Lung (tissue), 11 donors: ENCODE measurements at regions not wholly inside any gene's neighbourhood (a gene's known extent, or its start where the extent isn't known, plus 50 kb on each side); places are given as distances from the start of the nearest gene placed in this dataset.

Source experiments
- ATAC-seq: fragments of 200-7000 bp; cut with Tn5 transposase; one replicate; pipeline ENCODE4 v1.9.1; 2020; ENCODE audit warnings: moderate number of reproducible peaks; ENCODE audit not compliant: insufficient read depth, low FRiP score
- DNase-seq, 3 donors: peaks; one replicate each; pipeline ENCODE4 v3.0.0-alpha.2; 2013 to 2017
- H3K27ac ChIP-seq, 2 donors: one replicate each; pipeline ENCODE4 v1.5.1; 2013; ENCODE audit warnings: mild to moderate bottlenecking in 2 of 2, moderate library complexity in 2 of 2, control low read depth in 1 of 2, inconsistent platforms in 1 of 2, low read depth in 1 of 2, low read length in 1 of 2
- H3K27me3 ChIP-seq, 3 donors: one replicate each; pipeline ENCODE4 v1.5.1; 2013; ENCODE audit warnings: low read length in 2 of 3; ENCODE audit not compliant: control insufficient read depth in 3 of 3, insufficient read depth in 3 of 3
- H3K36me3 ChIP-seq, 4 donors: one replicate each; pipeline ENCODE4 v1.5.1; 2013; ENCODE audit warnings: low read length in 4 of 4, mild to moderate bottlenecking in 1 of 4, moderate library complexity in 1 of 4; ENCODE audit not compliant: control insufficient read depth in 4 of 4, insufficient read depth in 4 of 4
- H3K4me1 ChIP-seq, 5 donors: one replicate each; pipeline ENCODE4 v1.5.1; 2013; ENCODE audit warnings: low read length in 5 of 5, mild to moderate bottlenecking in 2 of 5, moderate library complexity in 1 of 5; ENCODE audit not compliant: control insufficient read depth in 5 of 5, insufficient read depth in 5 of 5
- H3K4me3 ChIP-seq: one replicate; pipeline ENCODE4 v1.5.1; 2013; ENCODE audit warnings: mild to moderate bottlenecking, control low read depth, moderate library complexity
- H3K9ac ChIP-seq, 2 donors: one replicate each; pipeline ENCODE4 v1.5.1; 2013; ENCODE audit warnings: low read length in 2 of 2, control low read depth in 1 of 2; ENCODE audit not compliant: insufficient read depth in 1 of 2
- H3K9me3 ChIP-seq, 4 donors: one replicate each; pipeline ENCODE4 v1.5.1; 2013; ENCODE audit warnings: low read length in 3 of 4, mild to moderate bottlenecking in 1 of 4, moderate library complexity in 1 of 4; ENCODE audit not compliant: control insufficient read depth in 4 of 4, insufficient read depth in 3 of 4
- CTCF ChIP-seq: IDR thresholded peaks from 2 replicates; pipeline ENCODE4 v1.5.1; 2012; ENCODE audit warnings: mild to moderate bottlenecking; ENCODE audit errors: control extremely low read depth, extremely low read depth
- WGBS, 2 donors: extraction: QIAGEN DNeasy Blood & Tissue Kit; methylation state at CpG; one replicate each; pipeline ENCODE4 v1.1.7; 2013; 5-methylcytosine and 5-hydroxymethylcytosine counted together
- donor health status: control.
- donor health status: control.
- donor health status: Bipolar disorder and iron deficiency.
- donor health status: healthy.
- donor health status: DM: yes; HTN: yes; CAD: no.

GRCh38 chr4:62814510-62815047, 1594.7 kb downstream of the TECRL start:
- H3K9me3 ChIP-seq = peaks cover 0 to 2% (median 0%) of the 10 kb centered on the region in 4 donors
- no peak overlapping the region for H3K27ac ChIP-seq
- no peak overlapping the region for H3K9ac ChIP-seq
- no peaks in the 10 kb centered on the region for H3K4me1 ChIP-seq
- no peaks in the 10 kb centered on the region for H3K36me3 ChIP-seq
- no peak overlapping the region for H3K4me3 ChIP-seq
- 36 to 37% methylated on average over 3 of the region's 3 CpGs for WGBS, 2 donors
- no peak for DNase-seq
- no peaks in the 10 kb centered on the region for H3K27me3 ChIP-seq
- TF ChIP-seq CTCF = no peak
- no peak for ATAC-seq

DNA sequence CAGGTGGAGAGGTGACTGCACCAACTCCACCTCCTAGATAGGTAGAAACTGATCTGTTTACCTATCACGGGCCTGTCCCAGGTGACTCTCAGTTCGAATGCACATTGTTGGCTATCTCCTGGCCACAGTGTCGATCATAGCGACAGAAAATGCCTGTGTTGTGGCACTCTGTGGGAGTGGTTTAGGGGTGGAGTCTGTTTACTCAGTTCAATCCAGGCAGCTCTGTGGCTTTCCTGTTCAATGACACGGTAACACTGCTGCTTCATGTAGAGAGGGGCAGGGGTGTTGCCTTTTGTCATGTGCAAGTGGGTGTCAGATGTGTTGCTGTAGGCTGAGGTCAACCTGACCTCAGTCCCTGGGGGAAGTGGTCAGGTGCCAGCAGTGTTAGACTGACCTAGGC, 1602.4 kb downstream of the TECRL start:
- H3K9ac ChIP-seq = no peak overlapping the region
- DNase-seq (no peak), ATAC-seq (no peak)
- WGBS, 2 donors = 63 to 74% methylated on average over 5 of the region's 5 CpGs
- no peaks in the 10 kb centered on the region for H3K36me3 ChIP-seq
- no peaks in the 10 kb centered on the region for H3K27me3 ChIP-seq
- no peak overlapping the region for H3K4me3 ChIP-seq
- peaks cover 0 to 3% (median 0%) of the 10 kb centered on the region in 4 donors for H3K9me3 ChIP-seq
- no peak for TF ChIP-seq CTCF
- H3K4me1 ChIP-seq = no peaks in the 10 kb centered on the region
- H3K27ac ChIP-seq = no peak overlapping the region

GRCh38 chr4:62804075-62804474, 1603.9 kb downstream of the ADGRL3 start:
- WGBS, 2 donors = 80 to 83% methylated on average over 2 of the region's 2 CpGs
- Histone ChIP-seq H3K27ac (no peak overlapping the region), H3K4me3 (no peak overlapping the region), H3K27me3 (no peaks in the 10 kb centered on the region), H3K9me3 (peaks cover 0 to 3% (median 0%) of the 10 kb centered on the region in 4 donors), H3K4me1 (no peaks in the 10 kb centered on the region), H3K36me3 (no peaks in the 10 kb centered on the region), H3K9ac (no peak overlapping the region)
- TF ChIP-seq CTCF = no peak
- DNase-seq (no peak), ATAC-seq (no peak)

- Histone ChIP-seq H3K9me3 (no peaks in the 10 kb centered on the region), H3K36me3 (no peaks in the 10 kb centered on the region), H3K4me1 (no peaks in the 10 kb centered on the region), H3K27me3 (no peaks in the 10 kb centered on the region), H3K9ac (no peak overlapping the region), H3K27ac (no peak overlapping the region), H3K4me3 (no peak overlapping the region)
- ATAC-seq (no peak), DNase-seq (no peak)
- WGBS, 2 donors = 67 to 79% methylated on average over 1 of the region's 1 CpG
- TF ChIP-seq CTCF = no peak
Measured at GRCh38 chr4:62797221-62797620, 1597.1 kb downstream of the ADGRL3 start.
